GM13977 (cell line): ENCODE measurements at regions not wholly inside any gene's neighbourhood (a gene's known extent, or its start where the extent isn't known, plus 50 kb on each side); places are given as distances from the start of the nearest gene placed in this dataset.

Source experiments
- DNase-seq: peaks from one replicate; pipeline ENCODE4 v3.0.0; 2012; ENCODE audit warnings: low spot score
- in situ Hi-C: fragments of 300-500 bp; cut with MboI; formaldehyde crosslinking; loops from one replicate; pipeline ENCODE4 v1.12.0; 2022; ENCODE audit warnings: low sequenced_read_pairs, low pct_unique_long_range_greater_than_20kb, mixed read lengths, inconsistent platforms; ENCODE audit not compliant: unreplicated experiment
- TF ChIP-seq, protein P1 (sequence below): IDR thresholded peaks from 2 replicates; pipeline ENCODE4 v1.5.1; 2012; ENCODE audit warnings: mild to moderate bottlenecking, control low read depth; ENCODE audit not compliant: insufficient read depth; ENCODE audit errors: extremely low read depth, missing control alignments

DNA sequence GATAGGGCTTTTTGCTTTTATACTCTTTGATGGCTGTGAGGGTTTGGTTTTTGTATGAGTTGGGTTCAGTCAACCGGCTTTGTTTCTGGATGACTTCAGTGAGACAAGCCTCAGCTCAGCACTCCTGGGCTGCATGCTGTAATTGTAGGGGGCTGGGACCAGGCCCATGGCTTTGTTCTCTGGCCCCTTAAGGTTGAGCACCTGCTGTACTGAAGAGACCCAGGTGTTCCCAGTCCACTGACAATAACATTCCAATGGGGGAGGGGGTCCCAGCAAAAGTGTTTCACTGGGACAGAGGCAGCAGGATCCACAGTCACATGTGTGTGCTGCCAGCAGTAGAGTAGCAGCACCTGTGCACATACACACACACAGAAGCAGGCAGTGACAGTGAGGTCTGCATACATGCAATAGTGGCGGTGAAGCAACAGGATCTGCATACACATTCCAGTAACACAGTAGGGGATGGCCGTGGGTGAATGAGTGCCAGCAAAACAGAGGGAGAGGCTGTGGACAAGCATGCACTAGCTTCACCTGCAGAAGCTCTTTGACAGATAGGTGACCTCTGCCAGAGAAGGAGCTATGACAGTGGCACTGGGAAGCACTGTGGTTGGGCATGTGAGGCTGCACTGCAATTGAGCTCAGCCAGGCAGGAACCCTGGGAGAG lies 240.4 kb downstream of the ASCL1 start:
- no peak for DNase-seq
- TF ChIP-seq, protein P1, sequence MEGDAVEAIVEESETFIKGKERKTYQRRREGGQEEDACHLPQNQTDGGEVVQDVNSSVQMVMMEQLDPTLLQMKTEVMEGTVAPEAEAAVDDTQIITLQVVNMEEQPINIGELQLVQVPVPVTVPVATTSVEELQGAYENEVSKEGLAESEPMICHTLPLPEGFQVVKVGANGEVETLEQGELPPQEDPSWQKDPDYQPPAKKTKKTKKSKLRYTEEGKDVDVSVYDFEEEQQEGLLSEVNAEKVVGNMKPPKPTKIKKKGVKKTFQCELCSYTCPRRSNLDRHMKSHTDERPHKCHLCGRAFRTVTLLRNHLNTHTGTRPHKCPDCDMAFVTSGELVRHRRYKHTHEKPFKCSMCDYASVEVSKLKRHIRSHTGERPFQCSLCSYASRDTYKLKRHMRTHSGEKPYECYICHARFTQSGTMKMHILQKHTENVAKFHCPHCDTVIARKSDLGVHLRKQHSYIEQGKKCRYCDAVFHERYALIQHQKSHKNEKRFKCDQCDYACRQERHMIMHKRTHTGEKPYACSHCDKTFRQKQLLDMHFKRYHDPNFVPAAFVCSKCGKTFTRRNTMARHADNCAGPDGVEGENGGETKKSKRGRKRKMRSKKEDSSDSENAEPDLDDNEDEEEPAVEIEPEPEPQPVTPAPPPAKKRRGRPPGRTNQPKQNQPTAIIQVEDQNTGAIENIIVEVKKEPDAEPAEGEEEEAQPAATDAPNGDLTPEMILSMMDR: no peak
- in situ Hi-C loops: no loop called here

DNA sequence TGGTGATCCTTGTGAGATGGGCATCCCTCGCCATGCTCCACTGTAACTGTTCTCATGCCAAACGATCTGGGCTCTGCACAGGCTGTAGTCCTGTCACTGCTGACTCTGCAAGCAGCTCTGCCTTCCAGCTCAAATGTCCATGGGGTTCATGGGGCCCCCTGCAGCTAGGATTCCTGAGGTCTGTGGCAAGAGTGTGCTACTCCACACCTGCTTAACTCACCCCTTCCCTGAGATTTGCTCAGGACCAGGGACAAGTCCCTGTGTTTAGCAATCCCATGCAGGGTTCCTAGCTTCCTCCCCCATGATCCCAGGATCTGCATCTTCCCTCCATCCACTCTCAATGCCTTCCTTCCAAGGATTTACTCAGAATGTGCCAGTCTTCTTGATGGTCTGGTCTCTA lies 241.0 kb downstream of the ASCL1 start:
- TF ChIP-seq, protein P1: no peak
- no peak for DNase-seq
- in situ Hi-C loops: no loop called here

DNA sequence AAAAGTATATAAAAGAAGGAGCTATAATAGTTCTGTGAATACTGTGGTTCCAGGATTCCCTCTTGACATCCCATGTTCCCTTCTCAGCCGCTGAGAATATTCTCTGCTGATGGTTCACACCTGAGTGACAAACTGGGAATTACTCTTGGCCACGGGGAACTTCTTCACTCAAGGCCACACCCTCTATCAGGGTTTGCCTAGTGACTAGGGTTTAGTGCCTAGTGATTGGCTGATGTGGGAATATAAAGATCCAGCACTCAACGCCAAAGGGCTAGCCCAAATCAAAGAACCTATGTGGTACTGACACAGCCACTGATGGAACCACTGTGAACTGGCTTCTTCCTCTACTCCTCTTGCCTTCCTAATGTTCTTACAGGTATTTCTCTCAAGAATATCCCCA lies 248.4 kb downstream of the ASCL1 start:
- in situ Hi-C loops: no loop called here
- TF ChIP-seq, protein P1: no peak
- no peak for DNase-seq

DNA sequence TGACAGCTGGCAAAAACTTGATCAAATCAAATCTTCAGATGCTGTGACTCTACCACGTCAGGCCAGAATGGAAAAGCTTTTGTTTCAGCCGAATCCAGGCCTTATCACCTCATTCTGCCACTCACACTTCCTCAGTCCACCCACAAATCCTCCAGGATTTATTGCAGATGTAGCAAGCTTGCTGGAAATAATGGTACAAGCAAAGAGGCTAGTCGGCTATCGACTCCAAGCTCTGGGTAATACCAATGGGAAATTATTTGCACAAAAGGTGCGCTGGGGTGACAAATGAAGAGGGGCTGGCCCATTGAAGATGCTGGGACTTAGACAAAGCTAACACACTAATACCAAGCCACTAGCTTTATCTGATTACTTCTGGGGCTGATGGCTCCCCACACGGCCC lies 250.5 kb downstream of the ASCL1 start:
- in situ Hi-C loops: no loop called here
- TF ChIP-seq, protein P1: no peak
- DNase-seq: no peak

DNA sequence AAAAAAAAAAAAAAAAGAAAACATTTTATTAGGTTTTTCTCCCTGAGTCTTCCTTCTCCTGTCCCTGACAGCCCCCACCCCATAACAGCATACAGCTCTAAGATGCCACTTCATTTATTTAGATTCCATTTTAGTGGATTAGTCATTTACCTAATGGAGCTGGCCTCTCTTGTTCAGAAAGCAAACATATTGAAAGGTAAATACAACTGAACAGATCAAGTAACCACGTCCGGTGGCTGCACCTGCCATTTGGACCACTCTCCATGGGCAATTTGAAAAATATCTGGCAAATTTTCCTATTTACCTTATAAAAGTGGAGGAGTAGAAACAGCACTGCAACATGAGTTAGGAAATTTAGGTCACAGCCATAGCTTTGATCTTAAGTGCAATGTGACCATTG lies 254.6 kb downstream of the C12orf42 start:
- DNase-seq: no peak
- TF ChIP-seq, protein P1: no peak
- in situ Hi-C loops: no loop called here

DNA sequence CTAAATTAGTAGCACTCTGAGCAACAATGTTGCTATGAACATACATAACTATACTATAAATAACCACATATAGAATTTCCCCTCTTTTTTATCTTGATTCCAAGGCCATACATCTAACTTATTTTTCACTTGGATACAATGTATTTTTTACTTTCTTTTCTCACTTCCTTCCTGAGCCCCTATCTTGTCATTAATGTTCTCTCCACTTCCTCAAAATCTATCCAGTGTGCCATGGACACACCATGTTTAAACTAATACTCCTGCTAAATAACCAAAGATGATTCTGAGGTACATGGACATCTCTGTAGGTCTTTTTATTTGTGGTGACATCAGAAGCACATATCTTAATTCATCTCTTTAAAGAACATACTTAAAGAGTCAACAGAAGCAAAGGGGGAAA lies 251.2 kb downstream of the C12orf42 start:
- TF ChIP-seq, protein P1: no peak
- no peak for DNase-seq
- in situ Hi-C loops: no loop called here
